BE2C (cell line): ENCODE measurements at regions not wholly inside any gene's neighbourhood (a gene's known extent, or its start where the extent isn't known, plus 50 kb on each side); places are given as distances from the start of the nearest gene placed in this dataset.

Experiments
- DNase-seq: peaks from one replicate; pipeline ENCODE4 v3.0.0-alpha.2; 2020
- H3K27me3 ChIP-seq: fragments of 250-450 bp; sonication (Bioruptor Pico); 2 replicates; pipeline ENCODE4 v1.5.1; 2020; ENCODE audit warnings: mild to moderate bottlenecking
- H3K36me3 ChIP-seq: fragments of 250-450 bp; sonication (Bioruptor Pico); 2 replicates; pipeline ENCODE4 v1.5.1; 2020; ENCODE audit warnings: mild to moderate bottlenecking
- H3K4me1 ChIP-seq: fragments of 250-450 bp; sonication (Bioruptor Pico); 2 replicates; pipeline ENCODE4 v1.5.1; 2020
- H3K4me3 ChIP-seq: 2 replicates; pipeline ENCODE4 v1.5.1; 2011; ENCODE audit warnings: low read depth, low read length
- H3K9me3 ChIP-seq: fragments of 250-450 bp; sonication (Bioruptor Pico); 2 replicates; pipeline ENCODE4 v1.5.1; 2020
- CTCF ChIP-seq: IDR thresholded peaks from 2 replicates; pipeline ENCODE4 v1.5.1; 2012; ENCODE audit warnings: mild to moderate bottlenecking, low read depth, low read length

GRCh38 chrX:39862963-39863362 is 234.8 kb downstream of the BCOR start:
- Histone ChIP-seq H3K4me1 (peaks cover 10% of the 10 kb centered on the region), H3K36me3 (no peaks in the 10 kb centered on the region), H3K4me3 (no peak overlapping the region), H3K27me3 (no peaks in the 10 kb centered on the region), H3K9me3 (no peaks in the 10 kb centered on the region)
- TF ChIP-seq CTCF = no peak
- no peak for DNase-seq

- TF ChIP-seq CTCF = no peak
- Histone ChIP-seq H3K4me1 (no peaks in the 10 kb centered on the region), H3K4me3 (no peak overlapping the region), H3K36me3 (no peaks in the 10 kb centered on the region), H3K9me3 (no peaks in the 10 kb centered on the region), H3K27me3 (no peaks in the 10 kb centered on the region)
- no peak for DNase-seq
Observed at GRCh38 chrX:39866229-39866628, 231.5 kb downstream of the BCOR start.

GRCh38 chrX:39869846-39870601 is 227.7 kb downstream of the BCOR start:
- Histone ChIP-seq H3K27me3 (no peaks in the 10 kb centered on the region), H3K9me3 (no peaks in the 10 kb centered on the region), H3K36me3 (no peaks in the 10 kb centered on the region), H3K4me1 (no peaks in the 10 kb centered on the region), H3K4me3 (no peak overlapping the region)
- TF ChIP-seq CTCF = no peak
- no peak for DNase-seq

GRCh38 chrX:39871648-39872047 is 226.1 kb downstream of the BCOR start:
- Histone ChIP-seq H3K4me3 (no peak overlapping the region), H3K9me3 (no peaks in the 10 kb centered on the region), H3K27me3 (no peaks in the 10 kb centered on the region), H3K4me1 (peaks cover 4% of the 10 kb centered on the region), H3K36me3 (no peaks in the 10 kb centered on the region)
- TF ChIP-seq CTCF = no peak
- DNase-seq = no peak

- Histone ChIP-seq H3K4me3 (no peak overlapping the region), H3K27me3 (no peaks in the 10 kb centered on the region), H3K4me1 (peaks cover 4% of the 10 kb centered on the region), H3K36me3 (no peaks in the 10 kb centered on the region), H3K9me3 (no peaks in the 10 kb centered on the region)
- DNase-seq = no peak
- no peak for TF ChIP-seq CTCF
Observed at GRCh38 chrX:39873117-39873516, 224.6 kb downstream of the BCOR start.

GRCh38 chrX:39874202-39874816 is 223.4 kb downstream of the BCOR start:
- Histone ChIP-seq H3K9me3 (no peaks in the 10 kb centered on the region), H3K4me3 (no peak overlapping the region), H3K4me1 (peaks cover 10% of the 10 kb centered on the region), H3K27me3 (no peaks in the 10 kb centered on the region), H3K36me3 (no peaks in the 10 kb centered on the region)
- DNase-seq = no peak
- TF ChIP-seq CTCF = no peak
